ENCODE measurements at regions not wholly inside any gene's neighbourhood (a gene's known extent, or its start where the extent isn't known, plus 50 kb on each side); places are given as distances from the start of the nearest gene placed in this dataset.
"Not testable (repeated sequence)": the region's sequence is repeated elsewhere in the genome, so short reads cannot be mapped to it uniquely, and the experiment has no call there.

DNA sequence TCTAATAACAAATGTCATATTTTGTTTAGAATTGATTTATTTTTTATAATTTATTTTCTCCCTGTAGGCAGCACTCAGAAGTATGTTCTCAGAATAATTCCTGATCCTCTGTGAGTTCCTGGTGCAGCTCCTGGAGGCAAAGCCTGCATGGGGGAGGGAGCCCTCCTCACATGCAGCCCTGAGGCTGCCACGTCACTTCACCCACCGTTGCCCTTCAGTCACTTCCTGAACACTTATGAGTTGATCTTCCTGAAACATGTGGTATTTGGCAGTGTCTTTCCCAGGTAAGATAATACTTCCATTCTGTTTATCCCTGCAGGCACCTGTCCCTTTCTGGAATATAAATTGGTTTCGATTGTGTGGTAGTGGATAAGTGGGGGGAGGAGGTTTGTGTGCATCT lies 95.9 kb upstream of the GOLGA6L6 start:
- not testable (repeated sequence) for TF ChIP-seq JUND (IDR thresholded peaks at IDR 0.05); GABPA (IDR thresholded peaks at IDR 0.05 in 1 of 2, conservative IDR thresholded peaks at IDR 0.05 in 1 of 2); TAF1 (conservative IDR thresholded peaks at IDR 0.05)
- TF ChIP-seq, protein P1, sequence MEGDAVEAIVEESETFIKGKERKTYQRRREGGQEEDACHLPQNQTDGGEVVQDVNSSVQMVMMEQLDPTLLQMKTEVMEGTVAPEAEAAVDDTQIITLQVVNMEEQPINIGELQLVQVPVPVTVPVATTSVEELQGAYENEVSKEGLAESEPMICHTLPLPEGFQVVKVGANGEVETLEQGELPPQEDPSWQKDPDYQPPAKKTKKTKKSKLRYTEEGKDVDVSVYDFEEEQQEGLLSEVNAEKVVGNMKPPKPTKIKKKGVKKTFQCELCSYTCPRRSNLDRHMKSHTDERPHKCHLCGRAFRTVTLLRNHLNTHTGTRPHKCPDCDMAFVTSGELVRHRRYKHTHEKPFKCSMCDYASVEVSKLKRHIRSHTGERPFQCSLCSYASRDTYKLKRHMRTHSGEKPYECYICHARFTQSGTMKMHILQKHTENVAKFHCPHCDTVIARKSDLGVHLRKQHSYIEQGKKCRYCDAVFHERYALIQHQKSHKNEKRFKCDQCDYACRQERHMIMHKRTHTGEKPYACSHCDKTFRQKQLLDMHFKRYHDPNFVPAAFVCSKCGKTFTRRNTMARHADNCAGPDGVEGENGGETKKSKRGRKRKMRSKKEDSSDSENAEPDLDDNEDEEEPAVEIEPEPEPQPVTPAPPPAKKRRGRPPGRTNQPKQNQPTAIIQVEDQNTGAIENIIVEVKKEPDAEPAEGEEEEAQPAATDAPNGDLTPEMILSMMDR (IDR thresholded peaks at IDR 0.05; ENCODE audit: low read depth, low read length, missing input control), result not testable (repeated sequence)
- TF ChIP-seq, protein P2, sequence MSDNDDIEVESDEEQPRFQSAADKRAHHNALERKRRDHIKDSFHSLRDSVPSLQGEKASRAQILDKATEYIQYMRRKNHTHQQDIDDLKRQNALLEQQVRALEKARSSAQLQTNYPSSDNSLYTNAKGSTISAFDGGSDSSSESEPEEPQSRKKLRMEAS (IDR thresholded peaks at IDR 0.05), result not testable (repeated sequence)
